Muscle layer of colon (tissue), 2 donors: ENCODE measurements at regions not wholly inside any gene's neighbourhood (a gene's known extent, or its start where the extent isn't known, plus 50 kb on each side); places are given as distances from the start of the nearest gene placed in this dataset.
A peak's percentile ranks its signal among the peaks of the same experiment; 100 is the strongest.

Experiments
- H3K27ac ChIP-seq: one replicate; pipeline ENCODE4 v1.7.0; 2013; ENCODE audit warnings: low read depth, mild to moderate bottlenecking, low read length, moderate library complexity
- H3K27me3 ChIP-seq, 2 donors: one replicate each; pipeline ENCODE4 v1.7.0; 2013; ENCODE audit warnings: low read length in 2 of 2, mild to moderate bottlenecking in 2 of 2; ENCODE audit not compliant: insufficient read depth in 2 of 2, control insufficient read depth in 1 of 2
- H3K36me3 ChIP-seq: one replicate; pipeline ENCODE4 v1.7.0; 2013; ENCODE audit warnings: mild to moderate bottlenecking, low read length; ENCODE audit not compliant: insufficient read depth
- H3K4me1 ChIP-seq: one replicate; pipeline ENCODE4 v1.7.0; 2013; ENCODE audit warnings: mild to moderate bottlenecking, low read length; ENCODE audit not compliant: insufficient read depth
- H3K4me3 ChIP-seq, 2 donors: one replicate each; pipeline ENCODE4 v1.7.0; 2013; ENCODE audit warnings: low read length in 2 of 2, low read depth in 1 of 2, mild to moderate bottlenecking in 1 of 2, moderate library complexity in 1 of 2
- H3K9ac ChIP-seq: one replicate; pipeline ENCODE4 v1.7.0; 2013; ENCODE audit warnings: low read length
- H3K9me3 ChIP-seq: one replicate; pipeline ENCODE4 v1.7.0; 2013; ENCODE audit warnings: mild to moderate bottlenecking, low read length
- donor health status: abdominal sarcoma.
- donor health status: Adenocarcinoma of cecum.

DNA sequence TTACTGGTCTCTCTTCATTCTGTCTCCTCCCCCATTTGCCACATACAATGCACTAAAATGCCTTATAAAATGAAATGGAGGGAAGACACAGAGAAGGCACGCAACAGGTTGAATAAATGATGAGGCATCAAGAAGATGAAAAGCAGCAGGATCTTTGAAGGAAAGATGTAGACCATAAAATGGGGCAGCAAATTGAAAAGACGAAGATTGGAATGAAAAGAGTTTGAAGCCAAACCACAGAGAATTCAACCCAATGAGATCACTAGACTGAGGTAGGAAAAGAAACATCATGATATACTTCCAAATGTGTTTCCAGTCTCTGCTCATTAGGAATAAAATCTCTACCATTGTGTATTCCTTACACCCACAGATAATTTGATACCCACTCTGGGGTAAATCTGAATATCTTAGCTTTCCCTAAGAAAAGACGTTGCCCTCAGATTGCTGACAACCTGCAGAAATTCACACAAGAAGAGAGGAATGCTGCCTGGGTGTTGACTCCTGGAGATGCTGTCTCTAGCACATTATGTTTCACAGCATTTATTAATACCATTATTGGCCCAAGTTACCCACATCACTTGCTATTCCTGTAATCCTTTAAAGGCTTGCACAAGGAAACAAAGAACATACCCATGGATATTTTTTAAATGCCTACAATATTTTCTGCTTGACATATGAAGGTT, 230.9 kb downstream of the LTN1 start:
- no peak overlapping the region for H3K27ac ChIP-seq
- H3K27me3 ChIP-seq = no peaks in the 10 kb centered on the region
- no peaks in the 10 kb centered on the region for H3K9me3 ChIP-seq
- no peaks in the 10 kb centered on the region for H3K4me1 ChIP-seq
- H3K4me3 ChIP-seq = no peak overlapping the region
- H3K9ac ChIP-seq = no peak overlapping the region
- H3K36me3 ChIP-seq = no peaks in the 10 kb centered on the region

GRCh38 chr21:28758883-28759242, 233.8 kb downstream of the LTN1 start:
- Histone ChIP-seq H3K9ac (no peak overlapping the region), H3K36me3 (no peaks in the 10 kb centered on the region), H3K4me3 (no peak overlapping the region), H3K4me1 (peaks cover 14% of the 10 kb centered on the region), H3K27me3 (no peaks in the 10 kb centered on the region), H3K9me3 (no peaks in the 10 kb centered on the region), H3K27ac (no peak overlapping the region)

GRCh38 chr21:28758042-28758882, 234.4 kb downstream of the LTN1 start:
- Histone ChIP-seq H3K4me3 (no peak overlapping the region), H3K27me3 (no peaks in the 10 kb centered on the region), H3K36me3 (no peaks in the 10 kb centered on the region), H3K27ac (no peak overlapping the region), H3K9me3 (no peaks in the 10 kb centered on the region), H3K4me1 (peaks cover 20% of the 10 kb centered on the region), H3K9ac (no peak overlapping the region)

GRCh38 chr21:28754862-28755261, 237.8 kb downstream of the LTN1 start:
- Histone ChIP-seq H3K27me3 (no peaks in the 10 kb centered on the region), H3K9me3 (no peaks in the 10 kb centered on the region), H3K4me1 (peaks cover 21% of the 10 kb centered on the region), H3K9ac (no peak overlapping the region), H3K36me3 (no peaks in the 10 kb centered on the region), H3K27ac (no peak overlapping the region), H3K4me3 (no peak overlapping the region)

- H3K9ac ChIP-seq = peak overlapping the region; percentile 25
- peak overlapping the region; percentile 38 for H3K27ac ChIP-seq
Observed at GRCh38 chr21:28754127-28754611, 238.5 kb downstream of the LTN1 start.

GRCh38 chr21:28752131-28752530, 240.5 kb downstream of the LTN1 start:
- H3K4me1 ChIP-seq = peaks cover 21% of the 10 kb centered on the region
- no peaks in the 10 kb centered on the region for H3K9me3 ChIP-seq
- no peak overlapping the region for H3K27ac ChIP-seq
- H3K36me3 ChIP-seq = no peaks in the 10 kb centered on the region
- H3K4me3 ChIP-seq = no peak overlapping the region
- no peak overlapping the region for H3K9ac ChIP-seq
- H3K27me3 ChIP-seq = no peaks in the 10 kb centered on the region

More at GRCh38 chr21:28754127-28754611, 238.5 kb downstream of the LTN1 start:
- Histone ChIP-seq H3K27me3 (no peaks in the 10 kb centered on the region), H3K36me3 (no peaks in the 10 kb centered on the region), H3K9me3 (no peaks in the 10 kb centered on the region), H3K4me1 (peaks cover 21% of the 10 kb centered on the region), H3K4me3 (peak overlapping the region; percentile 12)

DNA sequence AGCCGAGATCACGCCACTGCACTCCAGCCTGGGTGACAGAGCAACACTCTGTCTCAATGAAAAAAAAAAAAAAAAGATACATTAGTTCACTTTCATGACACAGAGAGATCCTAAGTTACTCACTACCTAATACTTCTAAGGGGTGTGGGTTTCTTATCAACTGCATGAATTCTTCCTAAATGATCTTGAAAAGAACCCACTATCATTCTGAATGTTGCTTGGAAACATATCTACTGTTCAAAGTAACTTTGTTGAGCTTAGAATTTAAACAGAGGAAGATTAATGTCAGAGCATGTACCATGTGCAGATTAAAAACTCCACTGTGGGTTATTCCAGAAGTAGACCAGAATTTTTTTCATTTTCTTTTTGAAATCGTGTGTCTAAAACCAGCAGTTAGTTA, 241.5 kb downstream of the LTN1 start:
- H3K4me1 ChIP-seq = peaks cover 21% of the 10 kb centered on the region
- no peak overlapping the region for H3K4me3 ChIP-seq
- no peak overlapping the region for H3K27ac ChIP-seq
- no peak overlapping the region for H3K9ac ChIP-seq
- no peaks in the 10 kb centered on the region for H3K9me3 ChIP-seq
- H3K36me3 ChIP-seq = no peaks in the 10 kb centered on the region
- no peaks in the 10 kb centered on the region for H3K27me3 ChIP-seq

- Histone ChIP-seq H3K36me3 (no peaks in the 10 kb centered on the region), H3K27me3 (no peaks in the 10 kb centered on the region), H3K4me3 (no peak overlapping the region), H3K9me3 (no peaks in the 10 kb centered on the region), H3K9ac (no peak overlapping the region), H3K27ac (no peak overlapping the region), H3K4me1 (peaks cover 21% of the 10 kb centered on the region)
Observed at GRCh38 chr21:28750565-28750964, 242.1 kb downstream of the LTN1 start.

DNA sequence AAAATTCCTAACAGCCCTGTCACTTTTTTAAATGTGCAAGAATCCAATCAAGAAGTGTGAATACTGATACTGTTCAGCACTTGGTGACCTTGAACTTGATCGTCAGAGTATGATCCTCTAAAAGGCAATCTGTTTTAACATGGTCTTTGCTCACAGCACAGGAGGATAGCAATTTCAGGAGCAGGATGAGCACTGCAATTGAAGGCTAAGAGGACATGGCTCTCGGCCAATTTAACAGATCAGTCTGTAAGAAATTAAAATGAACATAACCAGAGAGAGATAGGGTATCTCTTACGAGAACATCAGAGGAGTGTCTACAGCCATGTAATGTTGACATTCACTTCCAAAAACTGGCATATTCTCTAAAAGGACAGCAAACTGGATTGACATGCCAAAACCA, 243.1 kb downstream of the LTN1 start:
- Histone ChIP-seq H3K36me3 (no peaks in the 10 kb centered on the region), H3K27ac (no peak overlapping the region), H3K4me3 (no peak overlapping the region), H3K27me3 (no peaks in the 10 kb centered on the region), H3K9ac (no peak overlapping the region), H3K9me3 (no peaks in the 10 kb centered on the region), H3K4me1 (peaks cover 16% of the 10 kb centered on the region)

- H3K9me3 ChIP-seq = no peaks in the 10 kb centered on the region
- no peak overlapping the region for H3K27ac ChIP-seq
- peaks cover 4% of the 10 kb centered on the region for H3K4me1 ChIP-seq
- no peak overlapping the region for H3K4me3 ChIP-seq
- no peaks in the 10 kb centered on the region for H3K36me3 ChIP-seq
- H3K9ac ChIP-seq = no peak overlapping the region
- no peaks in the 10 kb centered on the region for H3K27me3 ChIP-seq
Observed at GRCh38 chr21:28747464-28747863, 245.2 kb downstream of the LTN1 start.

DNA sequence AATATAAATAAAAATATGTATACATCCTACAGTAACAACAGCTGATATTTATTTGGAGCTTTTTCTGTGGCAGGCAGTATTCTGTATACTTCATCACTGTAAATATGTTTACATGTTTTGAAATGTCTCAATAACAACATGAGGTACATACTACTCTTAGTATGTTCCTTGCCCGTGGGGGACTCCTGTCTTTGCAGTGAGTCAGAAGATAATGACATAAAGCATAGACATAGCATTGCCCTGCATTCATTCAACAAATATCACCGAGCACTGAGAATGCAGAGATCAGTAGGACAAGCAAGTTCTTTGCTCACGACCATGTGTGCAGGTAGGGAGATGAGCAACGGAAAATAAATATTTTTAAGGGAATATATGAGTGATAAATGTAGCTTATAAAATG, 246.5 kb downstream of the LTN1 start:
- Histone ChIP-seq H3K4me1 (peaks cover 4% of the 10 kb centered on the region), H3K9me3 (no peaks in the 10 kb centered on the region), H3K4me3 (no peak overlapping the region), H3K27me3 (no peaks in the 10 kb centered on the region), H3K9ac (no peak overlapping the region), H3K27ac (no peak overlapping the region), H3K36me3 (no peaks in the 10 kb centered on the region)
